Transverse colon (tissue), 4 donors: ENCODE measurements at regions not wholly inside any gene's neighbourhood (a gene's known extent, or its start where the extent isn't known, plus 50 kb on each side); places are given as distances from the start of the nearest gene placed in this dataset.

Source experiments
- EP300 ChIP-seq: sonication (generic); formaldehyde crosslinking; IDR thresholded peaks from one replicate; pipeline ENCODE4 v1.6.1; 2017; ENCODE audit warnings: antibody characterized with exemption, low read depth
- POLR2A ChIP-seq: fragments of 450-650 bp; IDR thresholded peaks from one replicate; pipeline ENCODE4 v1.6.1; 2016; ENCODE audit warnings: antibody characterized with exemption, mild to moderate bottlenecking, moderate library complexity
- POLR2AphosphoS5 ChIP-seq, 3 donors: sonication (generic); formaldehyde crosslinking; IDR thresholded peaks; one replicate each; pipeline ENCODE4 v1.6.1; 2016; ENCODE audit warnings: antibody characterized with exemption in 3 of 3
- TF ChIP-seq, protein P1 (sequence below), 5 experiments: fragments of 200-600 bp in 3 of 5; fragments of 450-650 bp in 2 of 5; sonication (generic) in 3 of 5; IDR thresholded peaks; 1 replicate in 2 of 5; 2 replicates in 3 of 5; pipeline ENCODE4 v1.5.1; 2016 to 2017; ENCODE audit warnings: antibody characterized with exemption in 5 of 5, inconsistent platforms in 3 of 5, mild to moderate bottlenecking in 2 of 5, moderate library complexity in 1 of 5

DNA sequence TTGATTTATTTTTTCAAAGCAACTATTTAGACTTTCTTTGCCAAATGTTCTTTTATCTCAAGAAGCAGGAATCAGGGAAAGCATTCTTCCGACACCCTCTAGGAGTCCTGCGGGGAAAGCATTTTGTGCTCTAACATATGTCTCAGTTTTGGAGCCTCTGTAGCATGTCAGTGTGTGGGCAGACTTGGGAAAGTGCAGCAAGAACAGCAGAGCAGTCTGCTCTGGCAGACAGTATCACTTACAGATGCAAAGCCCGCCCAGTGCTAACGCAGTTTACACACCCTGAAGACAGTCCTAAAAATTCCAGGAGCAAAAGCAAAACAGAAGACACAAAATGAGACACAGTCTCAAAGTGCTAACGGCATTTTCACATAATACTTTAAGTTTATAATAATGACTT is 393.5 kb downstream of the KLF12 start:
- TF ChIP-seq, protein P1, sequence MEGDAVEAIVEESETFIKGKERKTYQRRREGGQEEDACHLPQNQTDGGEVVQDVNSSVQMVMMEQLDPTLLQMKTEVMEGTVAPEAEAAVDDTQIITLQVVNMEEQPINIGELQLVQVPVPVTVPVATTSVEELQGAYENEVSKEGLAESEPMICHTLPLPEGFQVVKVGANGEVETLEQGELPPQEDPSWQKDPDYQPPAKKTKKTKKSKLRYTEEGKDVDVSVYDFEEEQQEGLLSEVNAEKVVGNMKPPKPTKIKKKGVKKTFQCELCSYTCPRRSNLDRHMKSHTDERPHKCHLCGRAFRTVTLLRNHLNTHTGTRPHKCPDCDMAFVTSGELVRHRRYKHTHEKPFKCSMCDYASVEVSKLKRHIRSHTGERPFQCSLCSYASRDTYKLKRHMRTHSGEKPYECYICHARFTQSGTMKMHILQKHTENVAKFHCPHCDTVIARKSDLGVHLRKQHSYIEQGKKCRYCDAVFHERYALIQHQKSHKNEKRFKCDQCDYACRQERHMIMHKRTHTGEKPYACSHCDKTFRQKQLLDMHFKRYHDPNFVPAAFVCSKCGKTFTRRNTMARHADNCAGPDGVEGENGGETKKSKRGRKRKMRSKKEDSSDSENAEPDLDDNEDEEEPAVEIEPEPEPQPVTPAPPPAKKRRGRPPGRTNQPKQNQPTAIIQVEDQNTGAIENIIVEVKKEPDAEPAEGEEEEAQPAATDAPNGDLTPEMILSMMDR (IDR thresholded peaks at IDR 0.05) = no peak
- TF ChIP-seq POLR2AphosphoS5 (IDR thresholded peaks at IDR 0.05) (no peak), EP300 (no peak), POLR2A (no peak)
